VCaP (cell line): ENCODE measurements at regions not wholly inside any gene's neighbourhood (a gene's known extent, or its start where the extent isn't known, plus 50 kb on each side); places are given as distances from the start of the nearest gene placed in this dataset.
"Not testable (repeated sequence)": the region's sequence is repeated elsewhere in the genome, so short reads cannot be mapped to it uniquely, and the experiment has no call there.

Experiments
- H3K27ac ChIP-seq: fragments of 450-650 bp; 2 replicates; pipeline ENCODE4 v1.5.1; 2017
- TF ChIP-seq, protein P1 (sequence below): fragments of 450-650 bp; conservative IDR thresholded peaks from 2 replicates; pipeline ENCODE4 v1.5.1; 2017; ENCODE audit warnings: mild to moderate bottlenecking, moderate library complexity

DNA sequence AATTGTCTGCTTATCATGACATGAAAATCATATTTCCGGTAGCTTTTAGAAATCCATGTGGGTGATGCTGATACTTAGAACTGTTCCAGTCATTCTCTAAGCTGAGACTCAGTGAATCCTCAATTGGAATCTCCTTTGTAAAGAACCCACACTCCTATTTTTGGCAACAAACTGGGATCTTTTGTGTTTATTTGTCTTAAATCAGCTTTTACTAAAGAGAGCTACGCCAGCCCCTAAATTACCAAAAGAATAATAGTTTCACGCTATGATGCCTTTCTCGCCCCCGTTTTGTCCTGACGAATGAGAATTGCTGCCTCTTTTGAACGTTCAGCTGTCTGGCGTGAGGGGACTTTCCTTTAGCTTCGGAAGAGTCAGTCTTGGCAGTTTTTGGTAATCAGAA is 195.9 kb downstream of the SHOX start:
- TF ChIP-seq, protein P1, sequence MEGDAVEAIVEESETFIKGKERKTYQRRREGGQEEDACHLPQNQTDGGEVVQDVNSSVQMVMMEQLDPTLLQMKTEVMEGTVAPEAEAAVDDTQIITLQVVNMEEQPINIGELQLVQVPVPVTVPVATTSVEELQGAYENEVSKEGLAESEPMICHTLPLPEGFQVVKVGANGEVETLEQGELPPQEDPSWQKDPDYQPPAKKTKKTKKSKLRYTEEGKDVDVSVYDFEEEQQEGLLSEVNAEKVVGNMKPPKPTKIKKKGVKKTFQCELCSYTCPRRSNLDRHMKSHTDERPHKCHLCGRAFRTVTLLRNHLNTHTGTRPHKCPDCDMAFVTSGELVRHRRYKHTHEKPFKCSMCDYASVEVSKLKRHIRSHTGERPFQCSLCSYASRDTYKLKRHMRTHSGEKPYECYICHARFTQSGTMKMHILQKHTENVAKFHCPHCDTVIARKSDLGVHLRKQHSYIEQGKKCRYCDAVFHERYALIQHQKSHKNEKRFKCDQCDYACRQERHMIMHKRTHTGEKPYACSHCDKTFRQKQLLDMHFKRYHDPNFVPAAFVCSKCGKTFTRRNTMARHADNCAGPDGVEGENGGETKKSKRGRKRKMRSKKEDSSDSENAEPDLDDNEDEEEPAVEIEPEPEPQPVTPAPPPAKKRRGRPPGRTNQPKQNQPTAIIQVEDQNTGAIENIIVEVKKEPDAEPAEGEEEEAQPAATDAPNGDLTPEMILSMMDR: no peak
- no peak overlapping the region for H3K27ac ChIP-seq

DNA sequence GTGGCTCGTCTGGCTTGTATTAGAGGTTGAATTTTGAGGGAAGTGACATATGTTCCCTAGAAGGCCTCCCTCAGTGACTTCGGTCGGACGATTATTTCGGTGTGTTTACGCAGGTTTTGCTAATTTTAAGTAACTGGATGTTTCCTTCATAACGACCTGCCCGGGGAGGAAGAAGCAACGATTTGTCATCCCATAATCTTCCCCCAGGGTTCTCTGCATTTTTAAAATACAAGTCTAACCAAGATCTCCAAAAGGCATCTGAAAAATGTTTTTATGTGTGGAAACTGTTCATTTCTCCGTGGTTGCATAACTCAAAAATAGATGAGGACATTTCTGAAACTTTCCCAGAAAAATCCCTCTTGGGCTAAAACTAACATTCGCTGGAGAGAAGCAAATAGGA is 195.4 kb downstream of the SHOX start:
- TF ChIP-seq, protein P1: no peak
- H3K27ac ChIP-seq: no peak overlapping the region

DNA sequence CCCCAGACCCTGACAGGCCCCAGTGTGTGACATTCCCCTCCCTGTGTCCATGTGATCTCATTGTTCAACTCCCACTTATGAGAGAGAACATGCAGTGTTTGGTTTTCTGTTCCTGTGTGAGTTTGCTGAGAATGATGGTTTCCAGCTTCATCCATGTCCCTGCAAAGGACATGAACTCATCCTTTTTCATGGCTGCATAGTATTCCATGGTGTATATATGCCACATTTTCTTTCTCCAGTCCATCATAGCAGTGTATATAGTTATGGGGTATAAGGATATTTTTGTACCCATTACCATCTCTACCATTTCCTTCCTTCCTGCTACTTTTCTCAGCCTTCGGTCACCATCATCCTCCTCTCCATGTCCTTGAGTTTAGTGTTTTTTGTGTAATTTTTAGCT is 192.5 kb downstream of the SHOX start:
- not testable (repeated sequence) for H3K27ac ChIP-seq

DNA sequence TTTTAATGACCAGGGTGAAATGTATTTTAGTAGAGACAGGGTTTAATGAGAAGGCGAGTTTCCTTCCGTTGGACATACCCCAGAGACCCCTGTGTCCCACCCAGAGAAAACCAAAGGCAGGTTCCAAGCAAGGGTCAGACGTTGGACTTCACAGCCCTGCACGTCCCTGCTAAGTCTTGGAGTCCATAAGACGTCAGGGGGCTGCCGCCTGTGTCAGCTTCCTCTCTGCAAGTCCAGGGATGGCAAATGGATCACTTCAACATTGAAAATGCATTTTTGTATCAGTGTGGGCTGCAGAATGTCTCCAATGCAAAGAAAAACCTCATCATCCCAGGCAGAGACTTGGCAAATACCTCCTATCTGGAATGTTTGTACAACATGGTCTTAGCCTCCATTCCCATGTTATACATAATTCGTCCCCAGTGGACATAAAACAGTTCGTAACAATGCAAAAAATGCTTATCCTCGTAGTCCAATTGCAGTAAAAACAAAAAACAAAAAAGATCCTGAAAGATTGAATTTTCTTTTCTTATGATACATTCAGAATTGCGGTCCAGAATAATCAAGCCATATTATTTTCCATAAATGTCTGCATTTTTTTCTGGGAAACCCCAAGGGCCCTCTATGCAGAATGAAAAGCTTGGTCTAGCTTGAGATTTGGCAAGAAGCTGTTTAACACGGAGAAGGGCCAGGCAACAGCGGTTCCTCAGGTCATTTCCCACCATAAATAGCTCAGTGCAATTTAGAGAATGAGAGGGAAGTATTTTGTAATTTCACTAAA is 190.9 kb downstream of the SHOX start:
- H3K27ac ChIP-seq: no peak overlapping the region
- TF ChIP-seq, protein P1: no peak

DNA sequence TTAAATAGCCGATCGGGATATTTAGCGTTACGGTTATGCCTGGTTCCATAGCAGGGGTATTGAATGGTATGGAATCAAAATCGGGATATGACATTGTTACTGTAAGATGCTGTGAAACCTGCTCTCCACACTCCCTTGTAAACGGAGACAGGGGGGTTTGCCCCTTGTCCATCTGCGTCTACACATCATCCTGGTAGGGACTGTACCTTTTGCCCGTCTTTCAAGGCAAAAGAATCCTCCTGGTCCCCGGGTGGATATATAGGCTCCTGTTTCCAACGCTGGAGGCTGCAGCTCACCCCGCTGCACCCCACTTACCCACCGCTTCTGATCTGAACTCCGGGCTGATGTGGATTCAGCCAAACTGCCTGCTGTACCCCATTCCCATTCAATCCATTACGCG is 189.1 kb downstream of the SHOX start:
- TF ChIP-seq, protein P1: no peak
- H3K27ac ChIP-seq: no peak overlapping the region

DNA sequence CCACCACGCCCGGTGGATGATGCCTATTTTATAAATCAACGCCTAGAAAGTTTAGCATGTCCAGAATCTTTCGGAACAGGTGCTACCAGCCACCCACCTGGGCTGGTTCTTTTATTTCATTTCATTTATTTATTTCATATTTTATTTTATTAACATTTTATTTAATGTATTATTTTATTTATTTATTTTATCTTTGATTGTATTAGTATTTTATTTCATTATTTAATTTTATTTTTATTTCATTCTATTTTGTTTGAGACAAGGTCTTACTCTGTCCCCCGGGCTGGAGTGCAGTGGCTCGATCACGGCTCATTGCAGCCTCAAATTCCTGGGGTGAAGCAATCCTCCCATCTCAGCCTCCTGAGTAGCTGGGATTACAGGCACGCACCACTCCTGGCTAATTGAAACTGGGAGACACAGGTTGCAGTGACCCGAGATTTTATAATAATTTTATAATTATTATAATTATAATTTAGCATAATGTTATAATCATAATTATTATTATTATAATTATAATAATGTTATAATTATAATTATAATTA is 187.2 kb downstream of the SHOX start:
- no peak overlapping the region for H3K27ac ChIP-seq
- TF ChIP-seq, protein P1: no peak

DNA sequence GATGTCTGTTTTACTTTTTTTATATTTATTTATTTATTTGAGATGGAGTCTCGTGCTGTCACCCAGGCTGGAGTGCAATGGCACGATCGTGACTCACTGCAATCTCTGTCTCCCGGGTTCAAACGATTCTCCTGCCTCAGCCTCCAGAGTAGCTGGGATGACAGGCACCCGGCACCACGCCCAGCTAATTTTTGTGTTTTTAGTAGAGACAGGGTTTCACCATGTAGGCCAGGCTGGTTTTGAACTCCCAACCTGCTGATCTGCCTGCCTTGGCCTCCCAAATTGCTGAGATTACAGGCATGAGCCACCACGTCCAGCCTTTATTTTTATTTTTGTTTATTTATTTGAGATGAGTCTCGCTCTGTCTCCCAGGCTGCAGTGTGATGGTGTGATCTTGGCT is 186.6 kb downstream of the SHOX start:
- H3K27ac ChIP-seq: not testable (repeated sequence)

DNA sequence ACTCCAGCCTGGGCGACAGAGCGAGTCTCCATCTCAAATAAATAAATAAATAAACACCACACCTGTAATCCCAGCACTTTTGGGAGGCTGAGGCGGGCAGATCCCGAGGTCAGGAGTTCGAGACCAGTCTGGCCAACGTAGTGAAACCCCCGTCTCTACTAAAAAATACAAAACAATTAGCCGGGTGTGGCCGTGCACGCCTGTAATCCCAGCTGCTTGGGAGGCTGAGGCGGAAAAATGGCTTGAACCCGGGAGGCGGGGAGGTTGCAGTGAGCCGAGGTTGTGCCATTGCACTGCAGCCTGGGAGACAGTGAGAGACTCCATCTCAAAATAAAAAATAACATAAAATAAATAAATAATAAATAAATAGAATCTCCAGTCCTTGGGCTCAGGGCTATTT is 185.8 kb downstream of the SHOX start:
- H3K27ac ChIP-seq: no peak overlapping the region
- TF ChIP-seq, protein P1: no peak
